ENCODE measurements at regions not wholly inside any gene's neighbourhood (a gene's known extent, or its start where the extent isn't known, plus 50 kb on each side); places are given as distances from the start of the nearest gene placed in this dataset.

GRCh38 chr2:129296806-129297205 is 682.7 kb upstream of the RAB6C start:
- DNase-seq = no peak

GRCh38 chr2:129297430-129297829 is 682.0 kb upstream of the RAB6C start:
- no peak for DNase-seq

GRCh38 chr2:129299338-129299737 is 680.1 kb upstream of the RAB6C start:
- no peak for DNase-seq

DNA sequence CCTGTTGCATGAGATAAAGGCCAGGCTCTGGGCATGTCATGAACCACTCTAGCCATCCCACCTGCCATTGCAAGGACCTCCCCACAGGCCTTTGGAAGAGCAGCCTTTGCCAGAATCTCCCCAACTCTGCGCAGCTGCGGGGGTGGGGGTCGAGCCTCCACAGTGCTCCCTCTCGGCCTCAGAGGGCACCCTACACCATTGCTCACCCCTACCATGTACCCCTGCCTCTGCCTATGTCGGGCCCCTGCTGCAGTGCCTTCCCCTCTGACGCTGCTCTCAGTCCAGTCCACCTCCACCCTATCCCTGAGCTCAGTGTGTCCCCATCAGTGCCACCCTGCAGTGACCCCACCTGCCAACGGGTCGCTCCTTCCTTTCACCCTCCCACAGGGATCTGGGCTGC is 679.7 kb upstream of the RAB6C start:
- no peak for DNase-seq

DNA sequence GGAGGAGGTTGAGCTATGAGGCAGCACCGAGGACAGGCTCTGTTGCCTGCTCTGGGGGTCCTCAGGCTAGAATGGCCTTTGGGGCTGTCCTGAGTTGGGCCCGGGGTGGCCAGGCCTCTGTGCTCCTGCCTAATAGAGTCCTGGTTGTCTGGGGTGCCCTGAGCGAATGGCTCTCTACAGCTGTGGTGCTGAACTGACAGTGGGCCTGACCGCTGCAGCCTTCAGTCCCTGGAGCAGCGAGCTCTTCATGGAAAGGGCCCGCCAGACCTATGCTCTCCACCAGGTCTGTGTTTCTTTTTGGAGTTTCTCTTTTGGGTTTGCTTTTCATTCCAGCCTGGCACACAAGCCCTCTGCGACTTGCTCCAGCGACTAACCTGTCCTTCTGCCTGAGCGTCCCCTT is 679.0 kb upstream of the RAB6C start:
- DNase-seq = no peak

GRCh38 chr2:129301431-129301913 is 678.0 kb upstream of the RAB6C start:
- DNase-seq = no peak

- DNase-seq = no peak
Measured at GRCh38 chr2:129302106-129302505, 677.4 kb upstream of the RAB6C start.

DNA sequence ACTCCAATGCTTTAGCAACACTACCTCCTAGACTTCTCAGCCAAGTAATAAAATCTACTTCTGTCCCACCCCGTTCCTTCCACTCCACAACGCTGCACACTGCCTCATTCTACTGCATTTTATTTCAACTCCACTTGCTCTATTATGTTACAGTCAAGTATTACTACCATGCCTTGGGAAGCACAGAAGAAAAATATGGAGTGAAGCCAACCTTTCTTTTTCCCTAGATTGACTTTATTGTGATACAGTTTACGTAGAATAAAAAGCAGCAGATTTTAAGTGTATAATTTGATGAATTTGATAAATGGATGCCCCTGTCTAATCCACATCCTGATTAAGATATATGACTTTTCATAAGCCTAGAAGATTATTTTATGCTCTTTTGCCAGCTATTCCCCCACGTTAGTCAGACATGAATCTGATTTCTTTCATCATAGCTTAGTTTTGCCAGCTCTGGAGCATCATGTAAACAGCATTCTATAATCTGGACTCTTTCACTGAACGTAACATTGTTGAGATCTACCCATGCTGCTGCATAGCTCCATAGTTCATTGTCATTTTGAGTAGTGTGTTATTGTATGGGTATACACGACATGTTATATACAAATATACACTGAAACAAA is 676.8 kb upstream of the RAB6C start:
- DNase-seq = no peak

DNA sequence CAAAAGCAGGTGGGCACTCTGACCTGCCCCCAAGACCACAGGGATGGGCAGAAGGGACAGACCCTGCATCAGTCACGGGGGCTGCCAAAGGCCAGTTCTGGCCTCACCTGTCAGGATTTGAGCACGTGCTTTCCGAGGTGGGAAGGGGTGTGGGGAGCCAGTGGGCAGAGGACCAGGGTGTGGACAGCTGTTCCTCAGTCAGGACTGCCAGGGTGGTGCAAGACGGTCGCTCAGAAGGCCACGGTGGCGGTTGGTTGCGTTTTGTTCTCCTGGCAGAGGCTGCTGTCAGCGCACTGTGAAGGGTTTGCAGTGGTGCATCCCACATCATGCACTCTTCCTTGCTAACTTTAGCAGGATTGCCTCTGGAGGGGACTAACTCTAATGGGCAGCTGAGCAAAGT is 665.3 kb upstream of the RAB6C start:
- no peak for DNase-seq

DNA sequence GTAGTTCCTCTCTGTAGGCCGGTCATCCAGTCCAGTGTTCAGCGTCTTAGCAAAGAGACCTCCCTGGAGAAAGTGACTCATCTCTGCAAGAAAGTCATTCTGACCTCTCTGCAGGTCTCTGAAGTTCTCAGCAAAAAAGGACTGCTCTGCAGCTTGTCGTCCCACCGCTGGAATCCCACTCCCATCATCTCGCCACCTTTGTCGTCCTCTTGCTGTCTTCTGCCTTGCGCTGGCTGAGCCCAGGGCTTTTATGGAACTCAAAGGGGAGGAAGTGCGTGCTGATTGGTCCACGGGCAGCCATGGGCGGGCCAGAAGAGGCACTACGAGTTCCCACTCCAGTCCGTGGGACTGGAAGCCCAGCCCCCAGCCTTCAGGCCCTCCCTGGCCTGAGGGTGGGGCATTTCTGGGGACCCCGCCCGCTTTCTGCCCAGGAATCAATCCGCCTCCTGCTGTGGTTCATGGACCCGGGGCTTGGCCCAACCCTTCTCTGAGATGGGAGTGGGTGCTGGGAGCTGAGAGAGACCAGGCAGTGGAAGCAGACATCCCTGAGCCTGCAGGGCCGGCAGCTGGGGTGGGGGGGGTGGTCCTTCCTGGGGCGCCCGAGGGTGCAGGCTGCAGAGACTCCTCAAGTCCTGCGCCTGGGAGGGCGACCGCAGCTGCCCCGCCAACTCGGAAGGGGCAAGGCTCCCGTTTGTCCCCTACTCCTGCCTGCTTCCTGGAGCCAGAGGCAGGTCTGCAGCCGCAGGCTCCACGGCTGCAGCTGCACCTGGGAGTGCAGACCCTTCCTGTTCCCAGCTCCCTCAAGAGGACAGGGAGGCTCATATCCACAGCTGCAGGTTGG is 660.7 kb upstream of the RAB6C start:
- no peak for DNase-seq

DNA sequence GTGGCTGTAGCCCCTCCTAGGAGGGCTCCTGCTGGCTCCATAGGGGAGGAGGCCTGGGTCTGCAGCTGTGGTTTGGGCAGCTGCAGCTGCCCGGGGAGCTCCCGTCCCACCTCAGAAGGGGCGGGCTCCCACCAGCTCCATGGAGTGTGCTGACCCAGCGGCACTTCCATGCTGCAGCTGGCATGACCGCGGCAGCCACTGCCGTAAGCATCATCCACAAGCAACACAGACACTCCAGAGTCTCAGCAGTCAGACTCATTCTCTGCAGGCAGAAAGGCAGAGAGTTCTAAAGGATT is 660.1 kb upstream of the RAB6C start:
- DNase-seq = no peak

GRCh38 chr2:129320288-129320687 is 659.2 kb upstream of the RAB6C start:
- no peak for DNase-seq

DNA sequence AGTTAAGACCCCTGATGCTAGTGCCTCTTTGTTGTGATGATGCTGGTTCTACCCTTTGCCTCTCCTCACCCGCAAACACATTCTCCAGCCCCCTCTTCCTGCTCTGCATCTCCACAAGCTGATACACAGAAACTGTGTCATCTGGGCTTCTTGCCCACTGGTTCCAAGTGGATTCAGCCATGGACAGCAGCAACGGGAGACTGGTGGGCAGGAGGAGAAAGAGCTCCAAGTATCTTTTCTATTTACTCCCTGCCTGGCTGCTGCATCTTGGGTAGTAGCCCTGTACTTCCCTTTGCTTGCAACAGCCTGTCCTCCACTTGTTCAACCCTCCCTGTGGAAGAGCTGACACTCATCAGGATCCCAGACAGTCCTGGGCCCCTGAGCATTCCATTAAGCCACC is 655.1 kb upstream of the RAB6C start:
- no peak for DNase-seq

- DNase-seq = no peak
Measured at GRCh38 chr2:129325151-129325550, 654.3 kb upstream of the RAB6C start.

DNA sequence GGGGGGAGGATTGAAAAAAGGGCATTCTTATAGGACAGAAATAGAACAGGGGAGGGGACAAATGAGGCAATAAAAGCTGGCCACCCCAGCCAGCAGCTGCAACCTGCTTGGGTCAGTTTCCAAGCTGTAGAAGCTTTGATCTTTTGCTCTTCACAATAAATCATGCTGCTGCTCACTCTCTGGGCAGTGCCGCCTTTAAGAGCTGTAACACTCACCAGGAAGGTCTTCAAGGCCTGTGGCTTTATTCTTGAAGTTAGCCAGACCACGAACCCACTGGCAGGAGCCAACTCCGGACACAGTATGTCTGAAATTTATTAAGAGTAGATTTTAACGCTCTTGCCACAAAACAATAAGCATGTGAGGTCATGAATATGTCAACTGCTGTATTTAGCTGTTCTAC is 649.9 kb upstream of the RAB6C start:
- DNase-seq = no peak

DNA sequence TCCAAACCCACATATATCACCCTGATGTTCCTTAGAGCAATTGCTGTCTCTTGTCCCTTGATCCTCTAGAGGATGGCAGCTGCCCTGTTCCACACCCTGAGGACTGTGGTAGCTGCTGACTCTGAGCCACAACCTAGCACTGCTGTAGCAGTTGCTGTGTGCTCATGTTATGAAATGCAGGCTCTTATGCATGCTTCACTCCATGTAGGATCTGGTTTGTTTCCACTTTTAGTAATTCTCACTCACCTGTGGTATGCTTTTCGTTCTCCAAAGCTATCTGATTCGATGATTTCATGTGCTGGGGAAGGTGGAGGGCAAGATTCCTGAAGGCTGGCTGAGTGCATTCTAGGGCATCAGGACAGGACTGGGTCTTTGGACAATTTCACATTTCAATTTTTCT is 649.0 kb upstream of the RAB6C start:
- no peak for DNase-seq

DNA sequence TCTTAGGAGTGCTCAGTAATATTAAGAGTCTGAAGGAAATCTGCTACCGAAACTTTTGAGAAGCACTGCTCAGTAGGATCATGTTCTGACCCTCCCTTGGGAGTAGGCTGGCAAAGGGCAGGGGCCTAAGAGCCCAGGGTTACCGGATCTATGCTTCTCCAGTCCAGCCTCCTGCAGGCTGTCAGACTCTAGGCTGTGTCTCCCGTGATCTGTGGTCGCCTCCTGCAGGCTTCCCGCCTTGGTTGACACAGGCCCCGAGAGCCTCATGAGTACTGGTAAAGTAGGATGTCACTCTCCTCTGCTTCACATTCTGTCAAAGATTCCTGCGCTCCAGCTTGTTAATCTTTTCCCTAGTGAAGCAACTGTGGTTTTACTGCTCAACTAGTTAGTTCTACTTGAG is 647.8 kb upstream of the RAB6C start:
- DNase-seq = no peak

GRCh38 chr2:129334128-129334527 is 645.3 kb upstream of the RAB6C start:
- no peak for DNase-seq

GRCh38 chr2:129334696-129335410 is 644.6 kb upstream of the RAB6C start:
- no peak for DNase-seq

GRCh38 chr2:129336276-129336675 is 643.2 kb upstream of the RAB6C start:
- no peak for DNase-seq

- no peak for DNase-seq
Measured at GRCh38 chr2:129337076-129337475, 642.4 kb upstream of the RAB6C start.

DNA sequence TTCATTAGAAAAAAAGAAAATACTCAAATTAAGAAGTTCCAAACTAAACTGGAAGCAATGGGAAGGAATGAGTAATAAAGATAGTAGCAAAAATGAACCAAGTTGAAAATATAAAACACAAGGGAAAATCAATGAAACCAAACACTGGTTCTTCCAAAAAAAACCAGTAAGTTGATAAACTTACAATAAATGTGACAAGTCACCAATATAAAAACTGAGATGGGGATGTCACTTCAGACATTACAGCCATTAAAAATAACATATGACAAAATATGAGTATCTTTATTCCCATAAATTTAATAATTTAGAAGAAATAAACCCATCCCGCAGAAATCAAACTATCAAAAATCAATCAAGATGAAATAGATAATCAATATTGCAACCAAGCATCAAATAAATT is 633.9 kb upstream of the RAB6C start:
- DNase-seq = no peak

- no peak for DNase-seq
Measured at GRCh38 chr2:129347486-129348217, 631.8 kb upstream of the RAB6C start.

Data from CD4-positive, alpha-beta T cell treated with Interferon gamma for 1 hour (primary cell).